Left lobe of liver (tissue), 2 donors: ENCODE measurements at regions not wholly inside any gene's neighbourhood (a gene's known extent, or its start where the extent isn't known, plus 50 kb on each side); places are given as distances from the start of the nearest gene placed in this dataset.
"Not testable (repeated sequence)": the region's sequence is repeated elsewhere in the genome, so short reads cannot be mapped to it uniquely, and the experiment has no call there.

Experiments
- ATAC-seq: fragments of 200-7000 bp; cut with Tn5 transposase; one replicate; pipeline ENCODE4 v1.9.1; 2020; ENCODE audit warnings: mild to moderate bottlenecking, moderate library complexity
- DNase-seq: peaks from one replicate; pipeline ENCODE4 v3.0.0-alpha.2; 2020; ENCODE audit warnings: low spot score
- donor health status: DM: no; HTN: no; CAD: no; lungs with moderate emphysema.
- donor health status: DM: no; HTN: yes; CAD: no.

- not testable (repeated sequence) for DNase-seq, ATAC-seq
Measured at GRCh38 chr2:89200247-89200527, 508.7 kb downstream of the RPIA start.

- not testable (repeated sequence) for DNase-seq, ATAC-seq
Measured at GRCh38 chr2:89202518-89202917, 511.0 kb downstream of the RPIA start.

GRCh38 chr2:89205153-89205552 lies 513.7 kb downstream of the RPIA start:
- peak; percentile 70 for ATAC-seq
- not testable (repeated sequence) for DNase-seq

GRCh38 chr2:89208144-89208932 lies 516.9 kb downstream of the RPIA start:
- ATAC-seq, DNase-seq: not testable (repeated sequence)

GRCh38 chr2:89213151-89213550 lies 521.7 kb downstream of the RPIA start:
- peak; percentile 41 for ATAC-seq
- not testable (repeated sequence) for DNase-seq

GRCh38 chr2:89213811-89214210 lies 522.3 kb downstream of the RPIA start:
- not testable (repeated sequence) for ATAC-seq, DNase-seq

- DNase-seq, ATAC-seq: not testable (repeated sequence)
Measured at GRCh38 chr2:89221474-89221873, 530.0 kb downstream of the RPIA start.

GRCh38 chr2:89222063-89222732 lies 530.7 kb downstream of the RPIA start:
- not testable (repeated sequence) for ATAC-seq, DNase-seq

- ATAC-seq = peak; percentile 67
- not testable (repeated sequence) for DNase-seq
Measured at GRCh38 chr2:89224803-89225202, 533.3 kb downstream of the RPIA start.

- not testable (repeated sequence) for ATAC-seq, DNase-seq
Measured at GRCh38 chr2:89229979-89230378, 538.5 kb downstream of the RPIA start.

GRCh38 chr2:89231241-89231640 lies 539.8 kb downstream of the RPIA start:
- not testable (repeated sequence) for DNase-seq

GRCh38 chr2:89233931-89234330 lies 542.5 kb downstream of the RPIA start:
- not testable (repeated sequence) for DNase-seq, ATAC-seq

More at GRCh38 chr2:89231241-89231640, 539.8 kb downstream of the RPIA start:
- peak; percentile 36 for ATAC-seq

GRCh38 chr2:89234818-89235466 lies 543.5 kb downstream of the RPIA start:
- DNase-seq = not testable (repeated sequence)

GRCh38 chr2:89236832-89237450 lies 545.5 kb downstream of the RPIA start:
- ATAC-seq = peak; percentile 31
- DNase-seq = not testable (repeated sequence)

More at GRCh38 chr2:89234818-89235466, 543.5 kb downstream of the RPIA start:
- not testable (repeated sequence) for ATAC-seq

GRCh38 chr2:89237783-89238182 lies 546.3 kb downstream of the RPIA start:
- DNase-seq = not testable (repeated sequence)
- peak; percentile 60 for ATAC-seq

- ATAC-seq = peak; percentile 88
- DNase-seq = not testable (repeated sequence)
Measured at GRCh38 chr2:89243114-89243700, 551.7 kb downstream of the RPIA start.

GRCh38 chr2:89244407-89244806 lies 552.9 kb downstream of the RPIA start:
- not testable (repeated sequence) for ATAC-seq, DNase-seq

- not testable (repeated sequence) for DNase-seq, ATAC-seq
Measured at GRCh38 chr2:89245478-89245877, 554.0 kb downstream of the RPIA start.

- not testable (repeated sequence) for ATAC-seq, DNase-seq
Measured at GRCh38 chr2:89246027-89246426, 554.6 kb downstream of the RPIA start.

- ATAC-seq = not testable (repeated sequence)
Measured at GRCh38 chr2:89246620-89247019, 555.1 kb downstream of the RPIA start.

More at GRCh38 chr2:89246620-89247019, 555.1 kb downstream of the RPIA start:
- not testable (repeated sequence) for DNase-seq
